ENCODE measurements at regions not wholly inside any gene's neighbourhood (a gene's known extent, or its start where the extent isn't known, plus 50 kb on each side); places are given as distances from the start of the nearest gene placed in this dataset.

- DNase-seq, result peak; percentile 48
- H3K79me2 ChIP-seq (ENCODE audit: insufficient read depth, low read length), result no peaks in the 10 kb centered on the region
- H3K4me3 ChIP-seq (ENCODE audit: low read depth in 1 of 2, low read length in 2 of 2), result no peak overlapping the region
- no peaks in the 10 kb centered on the region for H3K36me3 ChIP-seq (ENCODE audit: insufficient read depth, low read length)
- H3K4me2 ChIP-seq (ENCODE audit: insufficient read depth, low read length), result no peak overlapping the region
- no peak overlapping the region for H2AFZ ChIP-seq (ENCODE audit: low read depth, low read length)
- H3K9me3 ChIP-seq (ENCODE audit: insufficient read depth, low read length, severe bottlenecking), result no peaks in the 10 kb centered on the region
- TF ChIP-seq, protein P1, sequence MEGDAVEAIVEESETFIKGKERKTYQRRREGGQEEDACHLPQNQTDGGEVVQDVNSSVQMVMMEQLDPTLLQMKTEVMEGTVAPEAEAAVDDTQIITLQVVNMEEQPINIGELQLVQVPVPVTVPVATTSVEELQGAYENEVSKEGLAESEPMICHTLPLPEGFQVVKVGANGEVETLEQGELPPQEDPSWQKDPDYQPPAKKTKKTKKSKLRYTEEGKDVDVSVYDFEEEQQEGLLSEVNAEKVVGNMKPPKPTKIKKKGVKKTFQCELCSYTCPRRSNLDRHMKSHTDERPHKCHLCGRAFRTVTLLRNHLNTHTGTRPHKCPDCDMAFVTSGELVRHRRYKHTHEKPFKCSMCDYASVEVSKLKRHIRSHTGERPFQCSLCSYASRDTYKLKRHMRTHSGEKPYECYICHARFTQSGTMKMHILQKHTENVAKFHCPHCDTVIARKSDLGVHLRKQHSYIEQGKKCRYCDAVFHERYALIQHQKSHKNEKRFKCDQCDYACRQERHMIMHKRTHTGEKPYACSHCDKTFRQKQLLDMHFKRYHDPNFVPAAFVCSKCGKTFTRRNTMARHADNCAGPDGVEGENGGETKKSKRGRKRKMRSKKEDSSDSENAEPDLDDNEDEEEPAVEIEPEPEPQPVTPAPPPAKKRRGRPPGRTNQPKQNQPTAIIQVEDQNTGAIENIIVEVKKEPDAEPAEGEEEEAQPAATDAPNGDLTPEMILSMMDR (IDR thresholded peaks at IDR 0.05; ENCODE audit: borderline replicate concordance, extremely low read depth, low read length, poor library complexity, severe bottlenecking), result peak; percentile 87
- no peak for TF ChIP-seq EZH2 (IDR thresholded peaks at IDR 0.05; ENCODE audit: borderline replicate concordance, low read depth, low read length, severe bottlenecking)
- H3K9ac ChIP-seq (ENCODE audit: low read depth, low read length), result no peak overlapping the region
- no peaks in the 10 kb centered on the region for H3K4me1 ChIP-seq (ENCODE audit: insufficient read depth, low read length)
- H3K27ac ChIP-seq (ENCODE audit: low read length), result no peak overlapping the region
- H4K20me1 ChIP-seq (ENCODE audit: insufficient read depth, low read length), result no peaks in the 10 kb centered on the region
- no peaks in the 10 kb centered on the region for H3K27me3 ChIP-seq (ENCODE audit: insufficient read depth, low read length, poor library complexity)
- ATAC-seq (ENCODE audit: insufficient read depth, low read depth), result no peak; the same call in 2 of the 3 replicates
Observed at GRCh38 chr18:51668101-51668500, 470.6 kb upstream of the MEX3C start.

DNA sequence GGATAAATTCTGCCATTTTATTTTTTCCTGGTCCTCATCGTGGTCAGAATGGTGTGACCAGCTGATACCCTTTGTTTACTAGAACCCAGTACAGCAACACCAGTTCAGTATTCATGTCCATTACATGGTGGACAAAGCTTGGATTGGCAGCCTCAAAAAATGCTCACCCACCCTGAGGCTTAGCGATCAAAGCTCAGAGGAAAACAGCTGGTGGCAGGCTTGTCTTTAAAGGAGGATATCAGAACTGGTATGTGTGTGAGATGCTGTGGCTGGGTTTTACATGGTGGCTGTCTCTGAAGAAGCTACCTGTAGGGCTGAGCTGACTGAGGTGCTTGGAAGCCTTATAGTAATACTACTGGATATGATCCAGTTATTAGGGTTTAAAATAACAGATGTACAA lies 471.1 kb upstream of the MEX3C start:
- H2AFZ ChIP-seq (ENCODE audit: low read depth, low read length), result no peak overlapping the region
- no peak overlapping the region for H3K4me3 ChIP-seq (ENCODE audit: low read depth in 1 of 2, low read length in 2 of 2)
- no peak for TF ChIP-seq EZH2 (IDR thresholded peaks at IDR 0.05; ENCODE audit: borderline replicate concordance, low read depth, low read length, severe bottlenecking)
- TF ChIP-seq, protein P1 (IDR thresholded peaks at IDR 0.05; ENCODE audit: borderline replicate concordance, extremely low read depth, low read length, poor library complexity, severe bottlenecking), result no peak
- H4K20me1 ChIP-seq (ENCODE audit: insufficient read depth, low read length), result no peaks in the 10 kb centered on the region
- ATAC-seq (ENCODE audit: insufficient read depth, low read depth) (no peak), DNase-seq (no peak)
- no peaks in the 10 kb centered on the region for H3K4me1 ChIP-seq (ENCODE audit: insufficient read depth, low read length)
- H3K27ac ChIP-seq (ENCODE audit: low read length), result no peak overlapping the region
- H3K4me2 ChIP-seq (ENCODE audit: insufficient read depth, low read length), result no peak overlapping the region
- no peaks in the 10 kb centered on the region for H3K36me3 ChIP-seq (ENCODE audit: insufficient read depth, low read length)
- H3K79me2 ChIP-seq (ENCODE audit: insufficient read depth, low read length), result no peaks in the 10 kb centered on the region
- no peak overlapping the region for H3K9ac ChIP-seq (ENCODE audit: low read depth, low read length)
- no peaks in the 10 kb centered on the region for H3K27me3 ChIP-seq (ENCODE audit: insufficient read depth, low read length, poor library complexity)
- no peaks in the 10 kb centered on the region for H3K9me3 ChIP-seq (ENCODE audit: insufficient read depth, low read length, severe bottlenecking)

GRCh38 chr18:51686590-51686989 lies 489.1 kb upstream of the MEX3C start:
- no peak for DNase-seq
- Histone ChIP-seq H3K4me2 (ENCODE audit: insufficient read depth, low read length) (no peak overlapping the region), H3K4me1 (ENCODE audit: insufficient read depth, low read length) (no peaks in the 10 kb centered on the region), H3K36me3 (ENCODE audit: insufficient read depth, low read length) (no peaks in the 10 kb centered on the region), H3K9me3 (ENCODE audit: insufficient read depth, low read length, severe bottlenecking) (no peaks in the 10 kb centered on the region), H3K79me2 (ENCODE audit: insufficient read depth, low read length) (no peaks in the 10 kb centered on the region), H2AFZ (ENCODE audit: low read depth, low read length) (no peak overlapping the region), H4K20me1 (ENCODE audit: insufficient read depth, low read length) (no peaks in the 10 kb centered on the region), H3K27me3 (ENCODE audit: insufficient read depth, low read length, poor library complexity) (no peaks in the 10 kb centered on the region), H3K9ac (ENCODE audit: low read depth, low read length) (no peak overlapping the region), H3K27ac (ENCODE audit: low read length) (no peak overlapping the region), H3K4me3 (ENCODE audit: low read depth in 1 of 2, low read length in 2 of 2) (no peak overlapping the region)
- TF ChIP-seq, protein P1 (IDR thresholded peaks at IDR 0.05; ENCODE audit: borderline replicate concordance, extremely low read depth, low read length, poor library complexity, severe bottlenecking), result no peak
- no peak for TF ChIP-seq EZH2 (IDR thresholded peaks at IDR 0.05; ENCODE audit: borderline replicate concordance, low read depth, low read length, severe bottlenecking)
- ATAC-seq (ENCODE audit: insufficient read depth, low read depth), result no peak
